GM12865 (cell line): ENCODE measurements at regions not wholly inside any gene's neighbourhood (a gene's known extent, or its start where the extent isn't known, plus 50 kb on each side); places are given as distances from the start of the nearest gene placed in this dataset.

Experiments used
- DNase-seq: peaks from one replicate; pipeline ENCODE4 v3.0.0; 2010; ENCODE audit warnings: low read depth
- H3K4me3 ChIP-seq: 2 replicates; pipeline ENCODE4 v1.5.1; 2011; ENCODE audit warnings: mild to moderate bottlenecking, low read depth, low read length, control low read depth
- TF ChIP-seq, protein P1 (sequence below): IDR thresholded peaks from 2 replicates; pipeline ENCODE4 v1.5.1; 2011; ENCODE audit warnings: low read length, control low read depth, low read depth, inconsistent platforms; ENCODE audit not compliant: insufficient read depth; ENCODE audit errors: missing control alignments

DNA sequence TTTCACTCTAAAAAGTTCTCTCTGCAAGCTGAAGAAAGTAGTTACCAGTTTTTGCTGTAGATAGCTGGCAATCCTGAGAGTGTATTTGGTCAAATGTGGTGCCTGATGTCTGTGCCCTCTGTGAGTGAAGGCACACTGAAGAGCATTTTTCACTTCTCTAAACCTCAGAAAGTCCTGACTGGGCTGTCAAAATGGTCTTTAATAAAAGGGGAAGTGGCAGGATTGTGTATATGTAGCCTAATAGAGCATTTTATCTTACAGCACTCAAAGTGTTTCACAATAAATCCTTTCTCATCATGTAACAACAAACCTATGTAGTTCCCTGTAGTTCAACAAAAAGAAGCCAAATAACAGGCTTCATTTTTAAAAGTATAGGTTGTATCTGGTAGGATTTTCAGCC lies 1552.3 kb upstream of the SLC39A10 start:
- peak; percentile 85 for DNase-seq
- TF ChIP-seq, protein P1, sequence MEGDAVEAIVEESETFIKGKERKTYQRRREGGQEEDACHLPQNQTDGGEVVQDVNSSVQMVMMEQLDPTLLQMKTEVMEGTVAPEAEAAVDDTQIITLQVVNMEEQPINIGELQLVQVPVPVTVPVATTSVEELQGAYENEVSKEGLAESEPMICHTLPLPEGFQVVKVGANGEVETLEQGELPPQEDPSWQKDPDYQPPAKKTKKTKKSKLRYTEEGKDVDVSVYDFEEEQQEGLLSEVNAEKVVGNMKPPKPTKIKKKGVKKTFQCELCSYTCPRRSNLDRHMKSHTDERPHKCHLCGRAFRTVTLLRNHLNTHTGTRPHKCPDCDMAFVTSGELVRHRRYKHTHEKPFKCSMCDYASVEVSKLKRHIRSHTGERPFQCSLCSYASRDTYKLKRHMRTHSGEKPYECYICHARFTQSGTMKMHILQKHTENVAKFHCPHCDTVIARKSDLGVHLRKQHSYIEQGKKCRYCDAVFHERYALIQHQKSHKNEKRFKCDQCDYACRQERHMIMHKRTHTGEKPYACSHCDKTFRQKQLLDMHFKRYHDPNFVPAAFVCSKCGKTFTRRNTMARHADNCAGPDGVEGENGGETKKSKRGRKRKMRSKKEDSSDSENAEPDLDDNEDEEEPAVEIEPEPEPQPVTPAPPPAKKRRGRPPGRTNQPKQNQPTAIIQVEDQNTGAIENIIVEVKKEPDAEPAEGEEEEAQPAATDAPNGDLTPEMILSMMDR: no peak
- H3K4me3 ChIP-seq: no peak overlapping the region

DNA sequence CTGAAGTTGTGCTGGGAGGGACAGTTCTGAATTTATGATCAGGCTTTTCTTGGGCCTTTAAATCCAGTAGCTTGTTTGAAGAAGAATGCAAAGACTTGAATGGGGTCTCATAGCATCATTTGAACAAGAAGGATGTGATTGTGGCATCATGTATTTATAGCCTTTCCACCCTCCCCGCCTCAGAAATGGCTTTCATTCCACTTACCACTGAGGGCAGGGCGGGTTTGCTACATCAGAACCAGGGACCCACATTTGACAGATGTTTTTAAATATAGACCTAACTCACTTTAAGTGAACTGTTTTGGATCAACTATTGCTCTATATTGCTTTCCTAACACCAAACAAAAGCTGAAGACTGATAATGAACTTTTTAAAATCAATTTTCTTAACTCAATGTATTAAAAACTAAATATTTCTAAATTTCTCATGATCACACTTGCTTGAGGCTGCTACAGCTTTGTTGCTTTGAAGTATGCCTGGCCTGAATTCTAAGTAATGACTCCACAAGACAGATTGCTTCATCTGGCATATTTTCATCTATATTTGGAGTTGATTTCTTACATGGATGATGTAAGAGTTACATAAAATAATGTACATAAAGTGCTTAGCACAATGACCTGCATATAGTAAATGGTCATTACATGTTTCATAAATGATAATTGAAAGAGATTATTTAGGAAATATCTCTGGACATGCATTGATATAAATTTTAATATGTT lies 1552.9 kb upstream of the SLC39A10 start:
- TF ChIP-seq, protein P1: no peak
- H3K4me3 ChIP-seq: no peak overlapping the region
- DNase-seq: no peak

- TF ChIP-seq, protein P1: no peak
- no peak overlapping the region for H3K4me3 ChIP-seq
- no peak for DNase-seq
Observed at GRCh38 chr2:194102546-194102945, 1554.5 kb upstream of the SLC39A10 start.

GRCh38 chr2:194100201-194100600 lies 1556.8 kb upstream of the SLC39A10 start:
- peak; percentile 10 for DNase-seq
- TF ChIP-seq, protein P1: no peak
- H3K4me3 ChIP-seq: no peak overlapping the region

DNA sequence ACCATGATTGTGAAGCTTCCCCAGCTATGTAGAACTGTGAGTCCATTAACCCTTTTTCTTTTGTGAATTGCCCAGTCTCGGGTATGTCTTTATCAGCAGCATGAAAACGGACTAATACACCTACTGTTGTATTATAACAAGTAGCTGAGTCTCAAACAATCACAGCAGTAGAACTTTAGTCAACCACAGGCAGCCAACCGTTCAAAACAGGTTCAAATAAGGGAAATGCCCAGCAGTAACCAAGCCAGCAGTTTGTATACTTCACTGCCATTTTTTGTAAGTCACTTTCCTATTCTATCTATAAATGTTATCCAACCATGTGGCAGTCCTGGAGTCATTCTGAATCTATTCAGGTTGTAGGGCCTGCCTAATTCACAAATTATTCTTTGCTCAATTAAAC lies 1560.6 kb upstream of the SLC39A10 start:
- TF ChIP-seq, protein P1: no peak
- DNase-seq: no peak
- H3K4me3 ChIP-seq: no peak overlapping the region

DNA sequence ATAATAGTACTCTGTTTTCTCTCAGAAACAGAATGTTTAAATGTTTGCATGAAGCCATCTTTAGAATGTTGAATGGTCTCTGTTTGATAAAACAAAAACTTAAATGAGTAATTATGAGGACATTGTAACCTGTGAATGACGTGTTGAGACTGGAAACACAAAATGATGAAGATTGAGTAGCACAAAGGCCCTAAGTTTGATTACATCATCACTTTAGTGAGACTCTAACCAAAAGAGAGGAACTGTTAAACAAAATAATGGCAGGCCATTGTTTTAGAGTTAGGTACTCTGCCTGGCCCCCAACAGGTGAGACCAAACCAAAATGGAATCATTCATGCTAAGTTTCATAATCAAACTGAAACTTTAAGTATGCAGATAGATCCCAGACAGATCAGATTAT lies 1561.7 kb upstream of the SLC39A10 start:
- TF ChIP-seq, protein P1: no peak
- no peak for DNase-seq
- H3K4me3 ChIP-seq: no peak overlapping the region

DNA sequence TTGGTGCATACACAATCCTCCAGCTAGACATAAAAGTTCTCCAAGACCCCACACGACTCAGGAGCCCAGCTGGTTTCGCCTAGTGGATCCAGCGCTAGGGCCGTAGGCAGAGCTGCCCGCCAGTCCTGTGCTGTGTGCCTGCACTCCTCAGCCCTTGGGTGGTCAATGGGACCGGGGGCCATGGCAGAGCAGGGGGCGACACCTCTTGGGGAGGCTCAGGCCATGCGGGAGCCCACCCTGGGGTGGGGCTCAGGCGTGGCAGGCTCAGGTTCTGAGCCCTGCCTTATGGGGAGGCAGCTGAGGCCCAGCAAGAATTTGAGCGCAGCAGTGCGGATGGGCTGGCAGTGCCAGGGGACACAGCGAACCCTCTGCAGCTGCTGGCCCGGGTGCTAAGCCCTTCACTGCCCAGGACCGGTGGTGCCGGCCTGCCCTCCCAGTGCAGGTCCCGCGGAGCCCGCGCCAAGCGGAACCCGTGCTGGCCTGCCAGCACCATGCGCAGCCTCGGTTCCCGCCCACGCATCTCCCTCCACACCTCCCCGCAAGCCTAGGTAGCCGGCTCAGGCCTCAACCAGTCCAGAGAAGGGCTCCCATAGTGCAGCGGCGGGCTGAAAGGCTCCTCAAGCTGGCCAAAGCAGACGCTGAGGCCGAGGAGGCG lies 1566.6 kb upstream of the SLC39A10 start:
- TF ChIP-seq, protein P1: no peak
- DNase-seq: no peak

More for the DNA sequence above, 1566.6 kb upstream of the SLC39A10 start:
- H3K4me3 ChIP-seq: no peak overlapping the region
